ENCODE measurements at regions not wholly inside any gene's neighbourhood (a gene's known extent, or its start where the extent isn't known, plus 50 kb on each side); places are given as distances from the start of the nearest gene placed in this dataset.
"Not testable (repeated sequence)": the region's sequence is repeated elsewhere in the genome, so short reads cannot be mapped to it uniquely, and the experiment has no call there.

DNA sequence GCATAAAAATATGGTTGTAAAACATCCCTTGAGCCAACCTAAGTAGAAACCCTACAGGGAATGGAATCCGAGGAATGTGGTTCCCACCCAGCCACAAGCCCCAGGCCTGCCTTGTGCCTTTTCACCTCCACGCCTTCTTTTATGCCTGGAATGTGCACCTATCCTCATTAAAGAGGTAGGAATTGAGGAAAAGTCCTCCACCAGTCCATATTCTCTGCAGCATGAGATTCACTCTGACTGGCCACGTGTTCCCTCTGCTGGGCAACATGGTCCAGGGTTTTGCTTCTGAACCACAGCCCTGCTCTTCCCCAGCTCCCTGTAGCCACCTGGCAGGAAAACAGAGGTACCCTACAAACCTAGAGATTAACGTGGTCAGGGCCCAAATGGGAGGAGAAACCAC is 787.9 kb upstream of the RAB6C start:
- DNase-seq, result no peak

DNA sequence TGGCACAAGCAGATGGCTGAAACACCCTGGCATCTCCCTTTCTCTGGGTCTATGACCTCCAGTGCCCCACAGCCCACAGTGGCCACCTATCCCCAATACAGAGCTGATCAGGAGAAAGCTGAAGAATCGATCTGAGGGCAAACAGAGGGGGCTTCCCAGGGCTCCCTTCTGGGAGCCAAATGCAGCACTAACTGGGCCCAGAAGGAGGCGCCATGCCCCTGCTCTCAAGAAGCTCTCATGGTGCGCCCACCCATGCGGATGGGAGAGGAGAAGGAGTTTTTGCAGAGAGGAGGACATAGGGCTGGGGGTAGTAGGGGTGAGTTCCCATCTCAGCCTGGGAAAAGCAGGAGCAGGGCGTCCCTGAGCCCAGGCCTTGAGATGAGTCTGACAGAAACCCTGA is 787.3 kb upstream of the RAB6C start:
- no peak for DNase-seq

DNA sequence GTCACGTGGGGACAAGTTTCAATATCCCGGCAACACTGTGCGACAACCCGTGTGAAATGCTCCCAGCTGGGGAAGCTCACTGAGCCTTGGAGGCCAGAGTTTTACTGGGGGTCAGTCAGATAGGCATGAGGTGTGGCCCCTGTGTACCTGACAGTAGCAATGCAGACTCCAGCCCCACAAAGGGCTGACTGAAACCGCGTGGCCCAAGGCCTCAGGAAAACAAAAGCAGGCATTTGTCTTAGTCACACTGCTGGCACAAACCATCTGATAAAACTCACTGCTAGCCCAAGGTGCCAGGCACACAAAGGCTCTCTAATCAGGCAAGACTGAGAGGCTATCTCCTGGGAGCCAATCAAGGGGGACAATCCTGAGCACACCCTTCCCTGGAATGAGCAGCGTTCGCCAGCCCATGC is 786.6 kb upstream of the RAB6C start:
- DNase-seq, result no peak

DNA sequence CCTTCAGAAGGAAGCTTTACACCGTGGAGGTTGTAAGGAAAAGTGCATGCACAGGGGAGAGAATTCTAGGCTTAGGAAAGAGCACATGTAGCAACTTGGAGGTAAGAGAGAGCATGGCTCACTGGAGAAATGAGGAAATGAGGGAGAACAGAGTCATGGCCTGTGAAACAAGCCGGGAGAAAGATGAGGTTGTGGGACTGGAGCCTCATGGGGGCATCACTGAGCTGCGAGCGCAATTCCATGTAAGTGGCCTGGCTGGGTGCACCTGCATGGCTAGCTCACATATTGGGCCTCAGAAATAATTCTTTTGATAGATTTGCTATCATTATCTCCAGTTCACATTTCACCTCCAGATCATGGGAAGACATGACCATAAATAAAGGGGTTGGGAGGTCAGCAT is 785.5 kb upstream of the RAB6C start:
- DNase-seq, result no peak

DNA sequence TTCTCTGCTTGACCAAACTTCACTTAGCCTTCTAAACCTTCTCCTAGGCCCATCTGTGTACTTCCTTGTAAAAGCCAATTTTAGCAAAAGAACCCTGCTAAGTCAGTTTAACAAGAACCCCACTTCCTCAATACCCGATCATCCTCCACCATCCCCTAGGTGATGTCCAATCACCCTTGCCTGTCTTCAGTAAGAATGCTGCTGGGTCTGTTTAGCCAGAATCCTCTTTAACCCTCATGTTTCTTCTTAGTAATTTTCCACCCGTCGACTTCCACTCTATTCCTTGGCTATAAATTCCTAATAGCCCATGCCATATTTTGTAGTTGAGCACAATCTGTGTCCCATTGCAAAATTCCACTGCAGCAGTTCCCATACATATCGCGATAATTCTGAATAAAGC is 780.0 kb upstream of the RAB6C start:
- no peak for DNase-seq

DNA sequence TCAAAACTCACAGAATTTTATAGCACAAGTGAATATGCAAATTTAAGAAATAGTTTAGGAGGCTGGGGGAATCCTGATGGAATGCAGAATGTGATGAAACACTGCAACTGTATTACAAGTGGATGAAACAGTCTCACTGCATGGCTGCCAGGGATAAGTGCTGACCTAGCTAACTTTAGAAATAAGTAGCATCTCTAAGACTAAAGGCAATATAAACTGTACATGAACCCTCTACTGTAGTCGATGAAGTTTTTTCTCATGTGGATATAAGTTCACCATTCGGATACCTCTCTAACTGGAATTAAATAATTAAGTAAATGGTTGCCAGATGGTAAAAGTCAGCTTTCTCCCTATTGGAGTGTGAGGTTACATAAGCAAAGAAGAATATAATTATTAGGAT is 777.8 kb upstream of the RAB6C start:
- no peak for DNase-seq

DNA sequence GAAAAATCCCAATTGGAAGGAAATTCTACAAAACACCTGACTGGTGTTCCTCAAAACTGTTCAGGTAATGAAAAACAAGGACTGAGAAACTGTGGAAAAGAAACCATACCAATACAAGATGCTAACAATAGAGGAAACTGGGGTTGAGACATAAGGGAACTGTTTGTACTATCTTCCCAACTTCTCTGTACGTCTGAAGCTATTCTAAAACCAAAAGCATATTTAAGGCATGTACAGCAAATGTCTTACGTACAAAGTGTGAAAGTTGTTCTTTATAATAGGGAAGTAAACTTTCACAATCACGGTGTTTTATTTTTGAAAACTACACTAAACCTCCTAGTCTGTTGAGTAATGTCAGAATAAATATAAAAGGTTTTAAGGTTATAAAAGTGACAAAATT is 776.1 kb upstream of the RAB6C start:
- no peak for DNase-seq

DNA sequence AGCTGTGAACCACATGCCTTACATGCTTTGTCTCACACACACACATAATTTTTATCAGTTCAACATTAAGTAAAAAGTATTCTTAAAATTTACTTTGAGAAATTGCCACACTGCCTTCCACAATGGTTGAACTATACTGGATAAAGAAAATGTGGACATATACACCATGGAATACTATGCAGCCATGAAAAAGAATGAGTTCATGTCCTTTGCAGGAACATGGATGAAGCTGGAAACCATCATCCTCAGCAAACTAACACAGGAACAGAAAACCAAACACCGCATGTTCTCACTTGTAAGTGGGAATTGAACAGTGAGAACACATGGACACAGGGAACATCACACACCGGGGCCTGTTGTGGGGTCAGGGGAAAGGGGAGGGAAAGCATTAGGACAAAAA is 774.9 kb upstream of the RAB6C start:
- DNase-seq, result not testable (repeated sequence)

DNA sequence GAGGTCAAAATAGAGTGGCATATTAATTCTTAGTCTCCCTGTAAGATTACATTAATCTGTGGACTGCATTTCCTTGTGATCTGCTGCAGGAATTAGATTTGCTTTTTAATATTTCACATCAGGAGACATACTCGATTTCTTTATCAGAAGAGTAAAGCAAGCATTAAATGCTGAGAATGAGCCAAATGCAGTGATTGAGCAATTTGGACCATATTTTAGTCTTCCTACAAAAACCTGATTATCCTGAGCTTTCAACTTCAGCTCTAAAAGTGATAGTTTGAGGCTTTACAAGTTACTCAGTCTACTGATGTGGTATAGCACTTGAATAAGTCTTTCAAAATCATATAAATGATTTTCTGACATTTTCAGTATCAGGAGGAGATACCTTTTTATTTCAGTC is 774.3 kb upstream of the RAB6C start:
- no peak for DNase-seq

DNA sequence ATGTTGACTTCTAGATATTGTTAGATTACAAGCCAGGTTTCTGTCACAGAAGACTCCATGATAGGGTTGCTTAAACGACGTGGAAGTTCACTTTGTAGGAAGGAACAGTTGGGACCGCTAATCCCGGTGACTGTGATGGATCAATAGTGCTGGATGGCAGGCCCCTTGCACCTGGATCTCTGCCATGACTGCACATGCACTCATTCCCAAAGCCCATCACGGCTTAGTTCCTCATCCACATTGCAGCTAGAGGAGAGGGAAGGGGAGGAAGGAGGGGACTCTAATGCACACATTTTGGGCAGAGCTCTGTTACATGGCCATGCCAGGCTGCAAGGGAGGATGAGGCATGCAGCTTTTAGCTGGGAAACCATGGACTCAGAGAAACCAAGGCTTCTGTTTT is 773.7 kb upstream of the RAB6C start:
- DNase-seq, result no peak

DNA sequence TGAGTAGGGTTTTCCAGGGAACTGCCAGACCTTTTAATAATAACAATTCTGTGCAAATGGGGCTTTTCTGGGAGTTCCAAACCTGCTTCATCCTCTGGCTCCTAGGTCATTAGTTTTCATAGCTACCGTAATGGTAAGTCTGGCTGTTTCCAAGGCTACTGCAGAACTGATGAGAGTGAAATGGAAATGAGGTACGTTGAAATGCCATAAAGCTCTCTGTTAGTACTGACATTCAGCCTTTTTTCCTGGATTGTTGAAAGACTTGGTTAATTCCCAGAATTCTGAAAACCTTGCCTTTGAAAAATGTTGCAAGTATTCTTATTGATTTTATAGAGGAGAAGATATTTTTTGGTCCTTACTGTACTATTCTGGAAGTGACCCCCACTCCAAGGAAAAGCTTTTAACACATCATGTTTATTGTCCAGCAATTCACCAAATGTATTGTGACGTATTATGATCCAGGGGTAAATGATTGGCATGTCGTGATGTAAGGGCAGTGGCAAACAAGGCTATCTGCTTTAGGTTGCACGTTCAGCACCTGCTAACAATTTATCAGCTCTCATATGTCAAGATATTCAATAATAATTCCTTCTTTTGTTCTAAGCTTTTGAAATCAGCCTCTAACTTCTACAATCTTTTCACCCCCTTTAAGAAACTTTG is 767.0 kb upstream of the RAB6C start:
- no peak for DNase-seq

DNA sequence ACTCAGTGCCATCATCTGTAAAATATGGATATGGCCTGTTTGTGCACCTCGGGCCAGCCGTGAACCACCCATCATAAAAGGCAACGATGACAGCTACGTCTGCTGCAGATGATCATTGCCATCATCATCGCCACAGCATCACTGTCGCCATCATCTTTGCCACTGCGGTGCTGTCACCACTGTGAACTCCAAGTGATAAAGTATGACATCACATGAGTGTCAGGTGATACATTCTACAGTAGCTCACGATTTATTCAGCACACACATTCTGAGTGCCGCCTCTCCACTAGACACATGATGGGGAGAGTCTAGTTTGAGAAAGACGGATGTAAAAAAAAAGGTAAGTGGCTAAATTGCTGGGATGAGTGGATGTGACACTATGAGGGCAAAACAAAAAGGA is 755.4 kb upstream of the RAB6C start:
- no peak for DNase-seq

DNA sequence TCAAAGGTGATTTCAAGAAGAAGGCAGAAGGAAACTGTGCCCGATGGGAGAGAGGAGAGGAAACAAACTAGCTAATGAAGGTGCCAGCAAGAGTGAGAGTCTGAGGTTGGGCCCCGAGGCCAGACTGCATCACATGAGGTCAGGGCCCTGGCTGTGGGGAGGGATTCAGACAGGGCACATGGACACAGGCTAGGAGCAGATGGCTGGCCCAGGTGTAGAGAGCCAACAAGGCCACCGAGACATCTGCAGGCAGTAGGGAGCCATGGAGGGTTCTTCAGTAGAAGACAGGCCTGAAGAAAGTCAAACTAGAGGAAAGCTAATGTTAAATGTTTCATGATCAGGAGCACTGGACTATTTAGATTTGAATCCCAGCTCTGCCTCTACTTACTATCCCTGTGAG is 755.0 kb upstream of the RAB6C start:
- no peak for DNase-seq

DNA sequence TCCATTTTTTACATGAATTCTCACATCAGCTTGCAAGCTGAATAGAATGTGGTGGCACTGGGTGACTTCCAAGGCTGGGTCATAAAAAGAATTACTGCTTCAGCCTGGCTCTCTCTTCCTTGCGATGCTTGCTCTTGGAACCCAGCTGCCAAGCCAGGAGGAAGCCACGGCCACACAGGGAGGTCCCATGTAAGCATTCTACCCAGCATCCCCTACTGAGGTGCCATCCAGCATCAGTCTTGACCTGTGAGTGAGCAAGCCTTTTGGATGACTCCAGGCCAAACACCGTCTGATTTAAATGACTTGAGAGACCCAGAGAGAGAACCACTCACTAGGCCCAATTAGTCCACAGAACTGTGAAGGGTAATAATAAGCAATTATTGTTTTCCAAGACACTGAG is 750.3 kb upstream of the RAB6C start:
- DNase-seq, result no peak

DNA sequence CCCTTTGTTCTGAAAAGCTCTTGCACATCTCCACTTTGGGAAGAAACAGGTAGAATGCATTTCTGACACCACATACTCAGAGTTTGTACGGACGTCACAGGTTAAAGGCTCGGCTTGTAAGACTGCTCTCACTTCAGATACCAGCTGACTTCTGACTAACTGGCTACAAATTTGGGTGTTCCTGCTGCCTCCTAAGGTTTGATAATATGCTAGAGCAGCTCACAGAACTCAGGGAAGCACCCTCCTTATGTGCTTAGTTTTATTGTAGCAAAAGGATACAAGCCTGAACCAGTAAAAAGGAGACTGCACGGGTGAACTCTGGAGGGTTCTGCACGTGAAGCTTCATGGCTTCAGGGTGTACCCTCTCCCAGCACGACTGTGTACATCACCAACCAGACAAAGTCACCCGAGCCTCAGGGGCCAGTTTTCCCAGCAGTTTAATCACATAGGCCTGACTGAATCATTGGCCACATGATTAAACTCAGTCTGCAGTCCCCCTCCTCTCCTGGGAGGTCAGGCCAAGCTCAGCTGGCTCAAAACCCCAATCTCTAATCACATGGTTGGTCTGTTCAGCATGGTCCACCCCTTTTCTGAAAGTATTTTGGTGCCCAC is 749.5 kb upstream of the RAB6C start:
- no peak for DNase-seq

DNA sequence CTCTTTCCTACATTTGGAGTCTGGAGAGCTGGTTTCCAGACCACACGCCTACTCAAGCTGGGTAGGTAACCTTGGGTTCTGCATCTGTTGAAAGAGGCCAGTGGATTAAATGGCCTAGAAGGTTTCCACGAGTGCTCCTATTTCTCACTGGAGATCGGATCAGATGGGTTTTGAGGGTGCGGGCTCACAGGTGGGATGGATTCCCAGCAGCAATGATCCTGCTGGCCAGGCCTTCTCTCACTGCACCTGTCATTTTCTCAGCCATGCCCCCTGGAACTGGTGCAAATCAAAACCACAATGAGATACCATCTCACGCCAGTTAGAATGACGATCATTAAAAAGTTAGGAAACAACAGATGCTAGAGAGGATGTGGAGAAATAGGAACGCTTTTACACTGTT is 747.5 kb upstream of the RAB6C start:
- DNase-seq, result no peak

DNA sequence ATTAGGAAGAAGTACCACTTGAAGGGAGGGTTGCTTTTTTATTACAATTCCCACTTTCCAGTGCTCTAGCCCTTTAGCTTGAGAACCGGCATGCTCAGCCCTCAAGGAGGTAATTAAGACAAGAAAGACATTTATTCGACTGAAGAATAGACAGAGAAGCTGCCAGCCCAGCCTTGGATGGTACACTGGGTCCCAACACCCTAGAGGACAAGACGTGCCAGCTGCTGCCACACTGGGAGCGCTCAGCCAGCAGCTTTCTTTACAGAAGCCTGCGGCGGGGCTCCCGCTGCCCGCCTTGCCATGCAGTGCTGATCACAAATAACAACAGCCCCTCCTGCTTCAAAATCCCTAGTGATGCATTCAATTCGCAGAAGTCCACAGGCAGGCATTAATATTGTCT is 746.3 kb upstream of the RAB6C start:
- no peak for DNase-seq

DNA sequence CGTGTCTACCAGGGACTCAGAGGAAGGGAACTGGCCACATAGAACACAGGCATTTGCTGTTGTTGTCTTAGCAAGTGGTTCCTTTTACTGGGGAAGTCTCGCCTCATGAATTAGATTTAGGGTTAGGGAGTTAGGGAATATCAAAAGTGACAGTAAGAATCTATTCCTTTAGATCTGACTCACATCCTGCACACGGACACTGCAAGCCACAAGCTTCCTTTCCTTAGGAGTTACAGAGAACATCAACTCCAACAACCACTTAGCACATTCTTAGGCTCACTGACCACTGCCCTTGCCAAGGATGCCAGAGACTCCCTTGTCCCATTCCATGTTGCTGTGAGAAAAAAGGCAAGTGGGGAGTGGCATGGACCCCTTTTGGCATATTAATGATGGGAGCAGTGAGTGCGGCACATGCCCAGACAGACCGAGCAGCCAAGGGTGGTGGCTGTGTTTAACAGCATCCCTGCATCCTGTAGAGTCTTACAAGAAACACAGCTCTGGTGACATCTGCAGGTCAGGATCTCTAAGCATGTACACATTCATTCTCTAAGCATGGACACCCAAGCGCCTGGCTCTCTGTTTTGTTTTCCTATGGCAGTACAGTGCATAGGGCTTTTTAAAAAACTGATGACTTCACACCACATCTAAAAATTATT is 745.6 kb upstream of the RAB6C start:
- no peak for DNase-seq

DNA sequence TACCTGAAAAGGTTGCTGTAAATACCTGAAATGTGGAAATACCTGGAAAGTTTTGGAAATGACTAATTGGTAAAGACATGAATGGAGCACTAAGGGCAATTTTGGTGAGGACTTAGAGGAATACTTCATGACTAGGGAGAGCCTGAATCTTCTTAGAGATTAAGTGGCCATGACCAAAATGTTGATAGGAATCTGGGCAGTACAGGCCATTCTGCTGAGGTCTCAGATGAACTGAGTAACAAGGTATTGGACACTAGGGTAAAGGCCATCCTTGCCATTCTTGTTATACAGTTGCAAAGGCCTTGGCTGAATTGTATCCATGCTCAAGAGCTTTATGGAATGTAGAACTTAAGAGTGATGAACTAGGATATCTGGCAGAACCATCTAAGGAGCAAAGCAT is 742.9 kb upstream of the RAB6C start:
- DNase-seq, result no peak

DNA sequence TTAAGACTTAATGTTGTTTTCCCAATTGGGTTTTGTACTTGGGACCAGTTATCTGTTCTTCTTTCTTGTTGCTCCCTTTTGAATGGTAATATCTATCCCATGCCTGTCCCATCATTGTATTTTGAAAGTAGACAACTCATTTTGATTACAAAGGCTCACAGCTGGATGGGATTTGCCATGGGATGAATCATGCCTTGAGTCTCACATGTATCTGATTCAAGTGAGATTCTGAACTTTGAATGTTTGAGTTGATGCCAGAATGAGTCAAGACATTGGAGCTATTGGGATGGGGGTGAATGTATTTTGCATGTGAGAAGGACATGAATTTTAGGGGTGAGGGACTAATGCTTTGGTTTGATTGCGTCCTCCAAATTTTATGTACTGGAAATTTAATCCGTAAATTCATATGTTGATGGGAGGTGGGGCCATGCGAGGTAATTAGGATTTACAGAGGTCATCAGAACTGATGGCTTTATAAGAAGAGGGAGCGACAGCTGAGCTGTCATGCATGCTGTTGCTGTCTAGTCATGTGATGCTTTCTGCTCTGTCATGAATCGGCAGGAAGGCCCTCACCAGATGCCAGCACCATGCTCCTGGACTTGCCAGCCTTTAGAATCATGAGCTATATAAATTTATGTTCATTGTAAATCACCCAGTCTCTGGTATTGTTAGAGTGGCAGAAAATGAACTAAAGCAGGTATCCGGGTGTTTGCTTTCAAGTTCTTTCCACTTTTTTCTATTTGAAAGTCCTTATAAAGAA is 741.3 kb upstream of the RAB6C start:
- no peak for DNase-seq

DNA sequence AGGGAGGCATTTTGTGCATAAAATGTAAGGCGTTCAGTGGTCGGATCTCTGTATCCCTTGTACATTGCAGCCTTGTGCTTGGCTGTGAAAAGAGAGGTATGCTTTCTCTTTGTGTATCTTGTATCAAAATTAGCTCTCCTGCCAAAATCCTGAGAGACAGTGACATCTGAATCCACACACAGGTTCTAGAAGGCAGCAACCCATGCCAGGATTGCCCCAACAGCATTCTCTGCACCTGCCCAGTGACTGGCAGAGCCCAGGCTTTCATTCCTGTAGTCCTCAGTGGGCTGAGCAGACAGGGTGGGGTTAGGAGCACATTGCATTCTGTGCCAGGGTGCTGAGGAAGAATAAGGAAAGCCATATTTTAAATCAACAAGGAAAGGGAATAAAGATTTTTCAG is 740.3 kb upstream of the RAB6C start:
- no peak for DNase-seq

DNA sequence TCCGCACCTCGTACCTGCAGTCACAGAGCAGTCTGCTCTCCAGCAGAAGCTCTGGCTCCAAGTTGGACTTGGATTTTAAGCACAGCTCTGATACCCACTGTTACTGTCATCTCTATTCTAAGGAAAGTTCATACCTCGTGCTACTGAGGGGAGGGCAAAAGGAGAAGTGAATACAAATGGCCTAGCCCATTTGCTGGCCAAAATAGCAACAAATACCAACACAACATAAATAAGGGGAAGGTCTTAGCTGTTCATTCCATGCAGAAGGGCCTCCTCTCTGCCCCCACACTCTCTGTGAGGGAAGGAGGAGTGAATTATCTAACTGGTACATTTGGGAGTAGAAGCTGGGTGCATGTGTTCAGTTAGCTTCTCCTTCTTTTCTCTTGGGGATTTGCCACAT is 739.4 kb upstream of the RAB6C start:
- DNase-seq, result no peak

DNA sequence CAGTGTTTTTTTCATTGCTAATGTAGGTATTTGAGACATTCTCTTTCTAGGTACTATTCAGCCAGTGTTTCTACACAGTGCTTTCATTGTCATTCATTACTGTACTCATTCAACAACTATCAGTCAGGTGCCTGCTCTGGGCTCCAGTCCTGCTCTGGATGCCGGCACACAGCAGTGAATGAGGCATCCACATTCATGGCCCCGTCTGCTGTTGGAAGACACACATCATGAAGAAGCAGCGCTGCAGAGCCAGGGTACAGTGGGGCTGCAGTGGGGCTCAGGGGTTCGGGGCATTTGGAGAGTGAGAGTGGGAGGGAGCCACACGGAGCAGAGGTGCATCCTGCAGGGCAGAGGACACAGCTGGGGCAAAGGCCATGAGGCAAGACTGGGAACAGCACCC is 737.2 kb upstream of the RAB6C start:
- DNase-seq, result no peak

DNA sequence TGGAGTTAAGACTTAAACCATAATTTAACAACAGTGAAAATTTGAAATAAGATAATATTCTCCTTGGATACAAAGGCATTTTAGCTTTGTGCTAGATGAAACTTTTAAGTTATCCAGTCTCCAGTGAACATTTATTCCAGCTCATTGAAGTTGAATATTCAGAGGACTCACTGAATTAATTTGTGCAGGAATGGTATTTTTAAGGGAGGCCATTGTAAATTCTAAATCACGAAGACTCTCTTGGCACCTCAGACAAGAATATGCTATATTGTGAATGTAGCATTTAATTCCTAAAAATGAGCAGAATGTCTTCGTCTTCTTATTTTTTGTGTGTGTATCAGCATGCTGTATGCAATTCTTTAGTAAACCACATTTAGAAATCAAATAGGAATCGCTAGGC is 731.7 kb upstream of the RAB6C start:
- no peak for DNase-seq

Data from NCI-H1417 treated with DMSO at 0.1 percent for 48 hours (cell line).